HG03354 (cell line): ENCODE measurements at regions not wholly inside any gene's neighbourhood (a gene's known extent, or its start where the extent isn't known, plus 50 kb on each side); places are given as distances from the start of the nearest gene placed in this dataset.

Source experiments
- ATAC-seq: cut with Tn5 transposase; IDR thresholded peaks from one replicate; pipeline ENCODE4 v1.9.1; 2021; ENCODE audit warnings: mild to moderate bottlenecking; ENCODE audit not compliant: unreplicated experiment, poor library complexity, severe bottlenecking

- no peak for ATAC-seq
Measured at GRCh38 chr15:62957130-62957529, 85.4 kb upstream of the TPM1 start.

GRCh38 chr15:62958528-62959363 lies 83.8 kb upstream of the TPM1 start:
- ATAC-seq = no peak

GRCh38 chr15:62961134-62961533 lies 81.4 kb upstream of the TPM1 start:
- no peak for ATAC-seq

- no peak for ATAC-seq
Measured at GRCh38 chr15:62962101-62962995, 80.2 kb upstream of the TPM1 start.

- no peak for ATAC-seq
Measured at GRCh38 chr15:62964251-62964650, 78.3 kb upstream of the TPM1 start.

- no peak for ATAC-seq
Measured at GRCh38 chr15:62966294-62967078, 76.1 kb upstream of the TPM1 start.

GRCh38 chr15:62968699-62969098 lies 73.8 kb upstream of the TPM1 start:
- no peak for ATAC-seq

- no peak for ATAC-seq
Measured at GRCh38 chr15:62969442-62970089, 73.0 kb upstream of the TPM1 start.

GRCh38 chr15:62972814-62973213 lies 69.7 kb upstream of the TPM1 start:
- no peak for ATAC-seq

GRCh38 chr15:62975515-62975914 lies 67.0 kb upstream of the TPM1 start:
- ATAC-seq = no peak

GRCh38 chr15:62976301-62976881 lies 66.2 kb upstream of the TPM1 start:
- ATAC-seq = no peak

- no peak for ATAC-seq
Measured at GRCh38 chr15:62977952-62978811, 64.4 kb upstream of the TPM1 start.

- ATAC-seq = no peak
Measured at GRCh38 chr15:62979252-62979651, 63.3 kb upstream of the TPM1 start.

GRCh38 chr15:62981071-62981470 lies 61.5 kb upstream of the TPM1 start:
- no peak for ATAC-seq

GRCh38 chr15:62983956-62984355 lies 58.6 kb upstream of the TPM1 start:
- ATAC-seq = no peak

GRCh38 chr15:62985768-62986167 lies 56.8 kb upstream of the TPM1 start:
- no peak for ATAC-seq

- no peak for ATAC-seq
Measured at GRCh38 chr15:62986948-62987347, 55.6 kb upstream of the TPM1 start.

GRCh38 chr15:62988701-62989100 lies 53.8 kb upstream of the TPM1 start:
- ATAC-seq = no peak
